MG63 (cell line): ENCODE measurements at regions not wholly inside any gene's neighbourhood (a gene's known extent, or its start where the extent isn't known, plus 50 kb on each side); places are given as distances from the start of the nearest gene placed in this dataset.
"Not testable (repeated sequence)": the region's sequence is repeated elsewhere in the genome, so short reads cannot be mapped to it uniquely, and the experiment has no call there.

Experiments
- DNase-seq: peaks from one replicate; pipeline ENCODE4 v3.0.0-alpha.2; 2020
- H3K27me3 ChIP-seq: fragments of 250-450 bp; sonication (Bioruptor Pico); 2 replicates; pipeline ENCODE4 v1.5.1; 2020; ENCODE audit warnings: mild to moderate bottlenecking, moderate library complexity
- H3K36me3 ChIP-seq: fragments of 250-450 bp; sonication (Bioruptor Pico); 2 replicates; pipeline ENCODE4 v1.5.1; 2020; ENCODE audit warnings: mild to moderate bottlenecking, moderate library complexity
- H3K4me3 ChIP-seq: fragments of 250-450 bp; sonication (Bioruptor Pico); 2 replicates; pipeline ENCODE4 v1.5.1; 2020; ENCODE audit warnings: mild to moderate bottlenecking, moderate library complexity
- H3K9me3 ChIP-seq: fragments of 250-450 bp; sonication (Bioruptor Pico); 2 replicates; pipeline ENCODE4 v1.5.1; 2020; ENCODE audit warnings: mild to moderate bottlenecking, moderate library complexity

DNA sequence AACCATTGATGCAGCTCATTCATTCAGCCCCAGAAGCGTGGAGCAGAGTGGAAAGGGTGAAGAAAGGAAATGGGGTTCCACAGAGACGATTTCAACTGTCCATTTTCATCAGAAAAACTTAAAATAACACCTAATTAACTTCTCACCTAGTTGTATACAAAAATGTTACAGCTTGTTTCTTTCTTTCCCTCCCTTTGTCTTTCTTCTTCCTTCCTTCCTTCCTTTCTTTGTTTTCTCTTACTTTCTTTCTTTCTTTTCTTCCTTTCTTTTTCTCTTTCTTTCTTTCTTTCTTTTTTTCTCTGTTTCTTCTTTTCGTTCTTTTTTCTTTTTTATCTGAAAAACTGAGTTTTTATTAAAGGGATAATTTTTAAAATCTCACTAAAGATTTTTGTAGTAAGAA, 105.9 kb upstream of the GNAI1 start:
- no peak for DNase-seq
- H3K27me3 ChIP-seq, result no peaks in the 10 kb centered on the region

DNA sequence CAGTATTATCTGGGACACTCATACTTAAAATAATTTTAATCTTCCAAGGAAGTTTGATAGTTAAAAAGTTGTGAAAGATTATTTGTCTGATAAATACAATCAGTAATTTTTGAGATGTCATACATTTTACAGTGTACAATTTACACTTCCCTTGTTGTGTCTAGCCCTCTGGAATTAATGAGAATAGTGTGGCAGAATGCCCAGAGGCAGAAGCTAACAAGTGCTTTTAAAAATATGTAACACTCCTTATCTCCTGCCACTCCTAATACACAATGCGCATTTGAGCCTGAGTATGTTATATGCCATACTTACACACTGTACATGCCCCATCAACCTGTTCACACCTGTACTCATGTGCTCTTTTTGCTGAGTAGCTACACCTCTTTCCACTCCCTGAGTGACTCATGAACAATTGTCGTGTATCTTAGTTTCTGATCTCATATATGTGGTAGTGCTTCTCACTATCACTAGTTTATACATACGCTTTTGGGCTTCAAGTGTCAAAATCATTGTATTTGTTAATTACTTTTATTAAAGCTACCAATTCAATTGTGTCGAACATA, 106.9 kb upstream of the GNAI1 start:
- no peak for DNase-seq
- H3K27me3 ChIP-seq, result no peaks in the 10 kb centered on the region
- no peak overlapping the region for H3K4me3 ChIP-seq
- no peaks in the 10 kb centered on the region for H3K36me3 ChIP-seq
- H3K9me3 ChIP-seq, result no peaks in the 10 kb centered on the region; the same call in 1 of the 2 replicates

More for the DNA sequence above, 105.9 kb upstream of the GNAI1 start:
- no peak overlapping the region for H3K4me3 ChIP-seq
- H3K9me3 ChIP-seq, result no peaks in the 10 kb centered on the region
- no peaks in the 10 kb centered on the region for H3K36me3 ChIP-seq

DNA sequence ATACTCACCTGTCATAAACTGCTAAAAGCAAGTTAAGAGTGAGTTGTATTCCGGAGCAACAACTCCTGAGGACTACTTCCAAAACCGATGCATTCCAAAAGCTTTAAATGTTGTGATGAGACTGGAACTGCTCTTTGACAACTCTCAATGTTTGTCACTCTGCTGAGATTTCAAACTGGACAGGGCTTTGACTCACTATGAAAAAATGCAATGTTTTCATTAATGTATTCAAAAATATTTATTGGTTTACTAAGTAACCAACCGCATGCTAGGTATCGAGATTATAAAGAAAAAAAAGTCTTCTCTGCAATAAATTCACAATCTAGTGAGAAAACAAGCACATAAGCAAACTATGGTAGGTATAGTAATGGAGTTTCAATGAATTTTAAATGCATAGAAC, 107.9 kb upstream of the GNAI1 start:
- no peak for DNase-seq
- no peaks in the 10 kb centered on the region for H3K27me3 ChIP-seq
- no peaks in the 10 kb centered on the region; the same call in 1 of the 2 replicates for H3K9me3 ChIP-seq

DNA sequence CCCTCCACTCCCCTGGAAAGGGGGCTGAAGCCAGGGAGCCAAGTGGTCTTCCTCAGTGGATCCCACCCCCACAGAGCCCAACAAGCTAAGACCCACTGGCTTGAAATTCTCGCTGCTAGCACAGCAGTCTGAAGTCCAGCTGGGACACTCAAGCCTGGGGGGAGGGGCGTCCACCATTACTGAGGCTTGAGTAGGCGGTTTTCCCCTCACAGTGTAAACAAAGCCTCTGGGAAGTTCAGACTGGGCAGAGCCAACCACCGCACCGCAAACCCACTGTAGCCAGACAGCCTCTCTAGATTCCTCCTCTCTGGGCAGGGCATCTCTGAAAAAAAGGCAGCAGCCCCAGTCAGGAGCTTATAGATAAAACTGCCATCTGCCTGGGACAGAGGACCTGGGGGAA, 114.4 kb upstream of the GNAI1 start:
- DNase-seq, H3K36me3 ChIP-seq, H3K9me3 ChIP-seq, H3K4me3 ChIP-seq, H3K27me3 ChIP-seq: not testable (repeated sequence)

More for the DNA sequence above, 107.9 kb upstream of the GNAI1 start:
- Histone ChIP-seq H3K4me3 (no peak overlapping the region), H3K36me3 (no peaks in the 10 kb centered on the region)

DNA sequence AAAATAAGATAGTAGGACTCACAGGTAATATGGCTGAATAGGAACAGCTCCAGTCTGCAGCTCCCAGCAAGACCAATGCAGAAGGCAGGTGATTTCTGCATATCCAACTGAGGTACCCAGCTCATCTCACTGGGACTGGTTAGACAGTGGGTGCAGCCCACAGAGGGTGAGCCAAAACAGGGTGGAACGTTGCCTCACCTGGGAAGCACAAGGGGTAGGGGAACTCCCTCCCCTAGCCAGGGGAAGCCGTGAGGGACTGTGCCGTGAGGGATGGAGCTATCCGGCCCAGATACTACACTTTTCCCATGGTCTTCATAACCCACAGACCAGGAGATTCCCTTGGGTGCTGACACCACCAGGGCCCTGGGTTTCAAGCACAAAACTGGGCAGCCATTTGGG, 114.8 kb upstream of the GNAI1 start:
- not testable (repeated sequence) for H3K27me3 ChIP-seq, H3K36me3 ChIP-seq, H3K4me3 ChIP-seq, DNase-seq, H3K9me3 ChIP-seq

DNA sequence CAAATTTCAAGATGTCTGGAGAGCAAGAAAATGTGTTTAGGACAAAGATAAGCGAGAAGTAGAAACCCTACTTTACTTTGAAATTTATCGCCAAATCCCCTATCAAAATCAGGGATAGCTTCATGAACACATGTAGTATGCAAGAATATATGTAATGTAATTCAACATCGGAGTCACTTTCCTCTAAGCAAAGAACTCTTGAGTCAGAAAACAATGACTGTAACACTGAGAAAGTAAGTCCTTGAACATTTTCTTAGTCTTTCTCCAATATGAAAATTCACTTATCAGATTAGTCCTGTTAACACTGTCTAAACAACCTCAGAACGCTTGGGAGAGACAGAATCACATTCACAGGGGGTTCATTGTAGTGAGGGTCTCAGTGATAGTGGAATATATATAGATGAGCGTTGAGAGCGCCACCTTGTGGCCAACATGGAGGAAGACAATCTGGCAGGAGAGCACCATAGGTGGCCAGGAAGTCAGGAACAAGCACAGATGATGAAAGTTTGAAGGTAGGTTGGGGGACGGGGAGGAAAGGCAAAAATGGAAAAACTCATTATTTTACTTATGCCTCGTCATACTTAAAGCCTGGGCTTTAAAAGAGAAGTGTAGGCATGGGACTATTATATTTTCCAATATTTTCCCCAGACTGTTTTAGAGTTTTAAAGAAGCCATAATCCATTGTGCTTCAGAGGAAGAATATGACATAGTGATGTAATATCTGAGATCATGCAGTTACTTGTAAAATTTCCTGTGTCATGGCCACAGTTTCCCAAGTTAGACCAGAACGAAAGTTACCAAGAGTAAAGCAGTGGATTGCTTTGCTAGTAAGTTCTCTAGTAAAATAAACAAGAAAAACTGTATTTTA, 115.5 kb upstream of the GNAI1 start:
- Histone ChIP-seq H3K36me3 (no peaks in the 10 kb centered on the region), H3K4me3 (no peak overlapping the region), H3K27me3 (no peaks in the 10 kb centered on the region), H3K9me3 (no peaks in the 10 kb centered on the region; the same call in 1 of the 2 replicates)
- DNase-seq, result peak; percentile 9

DNA sequence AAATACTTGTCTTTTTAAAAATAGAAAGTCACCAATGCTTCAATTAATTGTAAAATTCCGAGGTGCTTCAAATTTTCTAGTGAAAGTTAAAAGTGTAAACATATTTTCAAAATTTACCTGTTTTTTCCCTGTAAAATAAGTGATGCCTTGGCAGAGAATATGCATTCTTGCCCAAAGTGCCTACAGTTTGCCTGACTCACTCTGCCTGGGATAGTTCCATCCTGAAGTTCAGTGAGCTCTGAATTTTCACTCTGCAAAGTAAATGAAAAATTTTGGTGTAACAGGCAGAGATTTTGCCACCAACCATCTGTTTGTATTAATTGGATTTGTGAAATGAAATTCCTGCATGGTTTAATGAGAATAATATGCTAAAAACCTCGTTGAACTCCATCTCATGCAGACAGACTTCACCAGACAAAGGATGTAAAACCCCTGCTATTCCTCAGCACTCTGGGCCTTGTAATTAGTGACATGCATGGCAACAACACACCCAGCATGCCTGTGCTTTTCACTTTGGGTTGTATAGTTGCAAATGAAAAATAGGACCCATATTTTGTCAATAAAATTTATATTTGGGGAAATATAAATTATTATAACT, 117.4 kb upstream of the GNAI1 start:
- H3K4me3 ChIP-seq, result no peak overlapping the region
- no peaks in the 10 kb centered on the region for H3K9me3 ChIP-seq
- no peaks in the 10 kb centered on the region for H3K27me3 ChIP-seq
- H3K36me3 ChIP-seq, result no peaks in the 10 kb centered on the region
- no peak for DNase-seq

DNA sequence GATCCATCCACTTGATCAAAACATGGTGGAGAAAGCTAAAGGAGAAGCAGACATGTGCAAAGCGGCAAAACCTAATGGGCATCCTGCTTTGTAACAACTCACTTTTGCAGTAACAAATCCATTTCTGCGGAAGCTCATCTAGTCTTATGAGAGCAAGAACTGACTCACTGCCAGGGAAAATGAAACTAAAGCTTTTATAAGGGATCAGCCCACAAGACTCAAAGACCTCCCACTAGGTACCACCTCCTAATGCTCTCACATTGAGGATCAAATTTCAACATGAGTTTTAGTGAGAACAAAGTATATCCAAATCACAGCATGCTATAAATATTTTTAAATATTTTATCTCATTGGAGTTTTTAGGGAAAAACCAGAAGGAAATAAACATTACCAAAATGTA, 120.1 kb upstream of the GNAI1 start:
- no peaks in the 10 kb centered on the region for H3K36me3 ChIP-seq
- H3K27me3 ChIP-seq, result no peaks in the 10 kb centered on the region
- H3K9me3 ChIP-seq, result no peaks in the 10 kb centered on the region
- DNase-seq, result no peak
- no peak overlapping the region for H3K4me3 ChIP-seq

DNA sequence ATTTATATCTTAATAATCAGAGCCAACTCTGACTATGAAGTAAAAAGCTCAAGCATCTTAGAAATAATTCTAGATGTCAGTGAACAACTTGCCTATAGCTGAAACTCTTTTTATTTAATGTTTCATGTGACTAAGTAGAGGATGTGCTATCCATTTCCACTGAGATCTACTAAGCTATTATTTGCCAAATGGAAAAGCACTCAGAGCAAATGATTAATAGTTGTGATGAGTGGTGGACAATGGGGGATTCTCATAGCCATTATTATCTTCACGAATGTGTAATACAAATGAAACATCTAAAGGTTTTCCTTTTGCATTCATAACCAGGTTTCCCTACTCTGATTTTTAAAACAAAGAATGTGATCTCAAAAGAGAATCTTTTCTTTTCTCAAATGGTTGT, 126.6 kb upstream of the GNAI1 start:
- DNase-seq, result no peak
- Histone ChIP-seq H3K4me3 (no peak overlapping the region), H3K27me3 (no peaks in the 10 kb centered on the region), H3K36me3 (no peaks in the 10 kb centered on the region), H3K9me3 (no peaks in the 10 kb centered on the region)

DNA sequence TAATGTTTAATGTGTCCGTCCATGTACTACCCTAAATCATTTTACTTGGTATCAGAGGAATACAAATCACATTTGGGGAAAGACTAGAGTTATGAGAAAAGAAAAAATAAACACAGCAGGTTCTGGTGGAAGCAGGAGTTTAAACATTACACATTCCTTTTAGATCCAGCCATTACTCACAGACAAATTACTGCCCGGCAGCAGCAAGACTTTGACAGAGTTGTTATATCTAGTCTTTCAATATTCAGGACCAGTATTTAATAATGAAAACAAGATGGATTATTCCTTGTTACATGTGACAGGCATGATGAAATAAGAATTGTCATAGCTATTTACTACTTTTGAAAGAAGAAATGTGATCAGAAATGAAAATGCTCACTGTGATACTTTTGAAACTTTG, 131.8 kb upstream of the GNAI1 start:
- H3K4me3 ChIP-seq, result no peak overlapping the region
- no peaks in the 10 kb centered on the region for H3K9me3 ChIP-seq
- no peaks in the 10 kb centered on the region for H3K36me3 ChIP-seq
- DNase-seq, result no peak
- H3K27me3 ChIP-seq, result no peaks in the 10 kb centered on the region

DNA sequence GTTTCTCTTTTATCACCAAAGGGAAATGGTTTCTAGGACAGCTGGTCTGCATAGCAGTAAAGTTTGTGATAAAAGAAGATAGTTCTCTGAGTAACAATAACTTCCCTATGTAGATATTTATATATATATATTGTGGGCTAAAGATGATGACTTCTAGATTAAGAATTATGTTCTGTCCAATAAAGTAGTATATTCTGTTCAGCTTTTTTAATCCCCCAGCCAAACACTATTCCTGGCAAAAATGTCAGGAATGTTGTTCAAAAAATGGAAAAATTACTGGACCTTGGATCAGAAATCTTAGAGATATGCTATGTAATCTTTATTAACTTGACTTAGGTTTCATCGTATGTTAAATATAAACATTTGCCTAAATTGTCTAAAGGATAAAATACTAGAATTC, 136.3 kb upstream of the GNAI1 start:
- no peaks in the 10 kb centered on the region for H3K36me3 ChIP-seq
- no peaks in the 10 kb centered on the region for H3K27me3 ChIP-seq
- DNase-seq, result no peak
- H3K9me3 ChIP-seq, result no peaks in the 10 kb centered on the region
- no peak overlapping the region for H3K4me3 ChIP-seq

DNA sequence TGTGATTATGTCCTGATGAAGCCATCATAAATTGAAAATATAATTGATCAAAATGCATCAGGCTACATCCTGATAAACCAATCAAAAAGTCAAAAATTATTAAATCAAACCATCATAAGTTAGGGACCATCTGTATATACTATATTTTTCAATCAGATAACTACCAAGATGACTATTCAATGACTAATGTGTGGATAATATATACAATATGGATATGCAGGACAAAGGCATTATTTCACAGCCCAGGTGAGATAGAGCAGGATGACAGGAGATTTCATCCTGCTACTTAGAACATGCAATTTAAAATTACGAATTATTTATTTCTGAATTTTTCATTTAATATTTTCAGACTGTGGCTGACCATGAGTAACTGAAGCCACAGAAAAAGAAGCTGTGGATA, 137.3 kb upstream of the GNAI1 start:
- Histone ChIP-seq H3K36me3 (no peaks in the 10 kb centered on the region), H3K27me3 (no peaks in the 10 kb centered on the region), H3K9me3 (no peaks in the 10 kb centered on the region), H3K4me3 (no peak overlapping the region)
- DNase-seq, result no peak

DNA sequence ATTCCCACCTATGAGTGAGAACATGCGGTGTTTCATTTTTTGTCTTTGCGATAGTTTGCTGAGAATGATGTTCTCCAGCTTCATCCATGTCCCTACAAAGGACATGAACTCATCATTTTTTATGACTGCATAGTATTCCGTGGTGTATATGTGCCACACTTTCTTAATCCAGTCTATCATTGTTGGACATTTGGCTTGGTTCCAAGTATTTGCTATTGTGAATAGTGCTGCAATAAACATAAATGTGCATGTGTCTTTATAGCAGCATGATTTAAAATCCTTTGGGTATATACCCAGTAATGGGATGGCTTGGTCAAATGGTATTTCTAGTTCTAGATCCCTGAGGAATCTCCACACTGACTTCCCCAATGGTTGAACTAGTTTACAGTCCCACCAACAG, 138.9 kb upstream of the GNAI1 start:
- not testable (repeated sequence) for H3K27me3 ChIP-seq, DNase-seq, H3K4me3 ChIP-seq, H3K9me3 ChIP-seq, H3K36me3 ChIP-seq

DNA sequence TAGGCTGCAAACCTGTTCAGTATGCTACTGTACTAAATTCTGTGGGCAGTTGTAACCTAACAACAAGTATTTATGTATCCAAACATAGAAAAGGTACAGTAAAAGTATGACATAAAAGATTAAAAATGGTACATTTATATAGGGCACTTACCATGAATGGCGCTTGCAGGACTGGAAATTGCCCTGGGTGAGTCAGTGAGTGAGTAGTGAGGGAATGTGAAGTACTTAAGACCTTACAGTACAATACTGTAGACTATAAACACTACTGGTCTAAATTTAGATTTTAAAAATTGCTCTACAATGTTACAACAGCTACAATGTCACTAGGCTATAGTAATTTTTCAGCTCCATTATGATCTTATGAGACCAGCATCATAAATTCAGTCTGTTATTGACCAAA, 146.0 kb upstream of the GNAI1 start:
- no peak for DNase-seq
- no peaks in the 10 kb centered on the region for H3K36me3 ChIP-seq
- no peak overlapping the region for H3K4me3 ChIP-seq
- H3K27me3 ChIP-seq, result no peaks in the 10 kb centered on the region
- no peaks in the 10 kb centered on the region for H3K9me3 ChIP-seq

DNA sequence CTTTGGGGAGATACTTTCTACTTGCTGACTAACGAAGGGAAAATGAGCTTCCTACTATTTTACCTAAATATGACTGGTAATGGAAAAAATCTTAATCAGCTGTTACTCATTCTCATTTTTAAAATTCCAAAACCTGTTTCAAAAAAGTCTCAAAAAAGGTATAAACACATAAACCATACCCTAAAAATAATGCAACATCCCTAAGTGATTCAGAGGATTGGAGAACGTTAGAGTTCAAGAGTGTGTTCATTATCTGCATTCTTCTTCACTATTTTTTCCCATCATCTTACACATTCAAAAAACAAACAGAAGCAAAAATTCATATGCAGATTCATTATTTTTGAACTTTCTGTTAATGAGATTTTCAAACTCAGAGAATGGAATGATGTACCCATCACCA, 150.4 kb upstream of the GNAI1 start:
- Histone ChIP-seq H3K4me3 (no peak overlapping the region), H3K36me3 (no peaks in the 10 kb centered on the region), H3K27me3 (no peaks in the 10 kb centered on the region), H3K9me3 (no peaks in the 10 kb centered on the region)
- no peak for DNase-seq

DNA sequence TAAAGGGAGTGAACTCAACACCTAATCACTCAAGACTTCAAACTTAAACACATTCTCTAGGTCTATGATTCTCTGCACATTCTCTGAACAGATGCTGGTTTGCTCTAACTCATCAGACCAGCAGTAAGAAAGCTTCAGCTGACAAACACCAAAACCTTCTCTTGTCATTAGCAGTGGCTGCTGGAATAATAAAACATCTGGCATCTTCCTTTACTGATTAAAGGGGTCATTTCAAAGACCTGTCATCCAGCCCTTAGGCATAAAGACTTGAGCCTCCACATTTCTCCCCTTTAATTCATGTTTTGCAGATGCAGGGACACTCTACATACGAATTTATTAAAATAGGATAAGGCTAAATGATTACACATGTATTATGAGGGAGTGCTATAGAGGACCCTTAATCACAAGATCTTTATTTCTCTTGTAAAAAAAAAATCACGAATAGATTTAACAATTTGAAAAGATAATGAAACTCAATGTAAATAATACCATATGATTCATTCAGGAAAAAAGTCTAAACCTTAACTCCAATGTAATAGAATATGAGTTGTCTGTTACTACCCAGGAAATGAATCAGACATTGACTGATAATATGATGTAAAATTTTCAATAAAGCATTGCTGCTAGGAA, 152.4 kb upstream of the GNAI1 start:
- Histone ChIP-seq H3K27me3 (no peaks in the 10 kb centered on the region), H3K36me3 (no peaks in the 10 kb centered on the region), H3K9me3 (no peaks in the 10 kb centered on the region), H3K4me3 (no peak overlapping the region)
- DNase-seq, result no peak

DNA sequence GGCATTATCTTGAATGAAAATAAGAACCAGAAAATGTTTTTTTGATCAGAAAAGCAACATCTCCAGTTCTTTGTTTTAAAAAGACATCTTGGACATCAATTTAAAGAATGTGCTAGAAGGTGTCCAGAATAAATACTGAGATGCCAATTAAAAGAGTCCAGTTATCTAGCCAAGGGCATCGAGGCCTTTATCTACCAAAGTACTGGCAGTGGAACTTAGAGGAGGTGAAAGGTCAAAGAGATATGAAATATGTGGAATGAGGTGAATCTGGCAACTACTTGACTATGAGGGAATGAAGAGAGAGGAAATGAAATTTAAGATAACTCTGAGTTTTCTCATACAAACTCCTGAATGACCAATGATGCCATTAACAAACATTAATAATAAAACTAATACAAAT, 154.3 kb upstream of the GNAI1 start:
- no peak overlapping the region for H3K4me3 ChIP-seq
- H3K9me3 ChIP-seq, result no peaks in the 10 kb centered on the region
- no peak for DNase-seq
- H3K36me3 ChIP-seq, result no peaks in the 10 kb centered on the region
- H3K27me3 ChIP-seq, result no peaks in the 10 kb centered on the region
